ENCODE measurements at regions not wholly inside any gene's neighbourhood (a gene's known extent, or its start where the extent isn't known, plus 50 kb on each side); places are given as distances from the start of the nearest gene placed in this dataset.
"Not testable (repeated sequence)": the region's sequence is repeated elsewhere in the genome, so short reads cannot be mapped to it uniquely, and the experiment has no call there.

DNA sequence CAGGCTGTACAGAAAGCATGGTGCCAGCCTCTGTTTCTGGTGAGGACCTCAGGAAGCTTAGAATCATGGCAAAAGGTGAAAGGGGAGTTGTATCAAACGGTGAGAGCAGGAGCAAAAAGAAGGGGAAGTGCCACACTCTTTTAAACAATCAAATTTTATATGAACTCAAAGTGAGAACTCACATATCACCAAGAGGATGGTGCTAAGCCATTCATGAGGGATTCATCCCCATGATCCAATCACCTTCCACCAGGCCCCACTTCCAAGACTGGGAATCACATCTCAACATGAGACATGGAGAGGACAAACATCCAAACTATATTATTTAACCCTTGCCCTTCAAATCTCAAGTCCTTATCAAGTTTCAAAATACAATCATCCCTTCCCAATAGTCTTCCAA lies 836.7 kb downstream of the SLITRK5 start:
- Histone ChIP-seq H3K27me3 (no peaks in the 10 kb centered on the region), H3K27ac (no peak overlapping the region), H3K36me3 (no peaks in the 10 kb centered on the region), H3K4me1 (no peaks in the 10 kb centered on the region), H3K4me3 (no peak overlapping the region), H3K9me3 (no peaks in the 10 kb centered on the region)
- ATAC-seq (no peak), FAIRE-seq (no peak), DNase-seq (no peak)
- intact Hi-C loops (cut with DNase I): no loop called here
- TF ChIP-seq, protein P1, sequence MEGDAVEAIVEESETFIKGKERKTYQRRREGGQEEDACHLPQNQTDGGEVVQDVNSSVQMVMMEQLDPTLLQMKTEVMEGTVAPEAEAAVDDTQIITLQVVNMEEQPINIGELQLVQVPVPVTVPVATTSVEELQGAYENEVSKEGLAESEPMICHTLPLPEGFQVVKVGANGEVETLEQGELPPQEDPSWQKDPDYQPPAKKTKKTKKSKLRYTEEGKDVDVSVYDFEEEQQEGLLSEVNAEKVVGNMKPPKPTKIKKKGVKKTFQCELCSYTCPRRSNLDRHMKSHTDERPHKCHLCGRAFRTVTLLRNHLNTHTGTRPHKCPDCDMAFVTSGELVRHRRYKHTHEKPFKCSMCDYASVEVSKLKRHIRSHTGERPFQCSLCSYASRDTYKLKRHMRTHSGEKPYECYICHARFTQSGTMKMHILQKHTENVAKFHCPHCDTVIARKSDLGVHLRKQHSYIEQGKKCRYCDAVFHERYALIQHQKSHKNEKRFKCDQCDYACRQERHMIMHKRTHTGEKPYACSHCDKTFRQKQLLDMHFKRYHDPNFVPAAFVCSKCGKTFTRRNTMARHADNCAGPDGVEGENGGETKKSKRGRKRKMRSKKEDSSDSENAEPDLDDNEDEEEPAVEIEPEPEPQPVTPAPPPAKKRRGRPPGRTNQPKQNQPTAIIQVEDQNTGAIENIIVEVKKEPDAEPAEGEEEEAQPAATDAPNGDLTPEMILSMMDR (IDR thresholded peaks at IDR 0.05): no peak
- 13 to 17% methylated on average over 1 of the region's 1 CpG for WGBS, 2 donors

DNA sequence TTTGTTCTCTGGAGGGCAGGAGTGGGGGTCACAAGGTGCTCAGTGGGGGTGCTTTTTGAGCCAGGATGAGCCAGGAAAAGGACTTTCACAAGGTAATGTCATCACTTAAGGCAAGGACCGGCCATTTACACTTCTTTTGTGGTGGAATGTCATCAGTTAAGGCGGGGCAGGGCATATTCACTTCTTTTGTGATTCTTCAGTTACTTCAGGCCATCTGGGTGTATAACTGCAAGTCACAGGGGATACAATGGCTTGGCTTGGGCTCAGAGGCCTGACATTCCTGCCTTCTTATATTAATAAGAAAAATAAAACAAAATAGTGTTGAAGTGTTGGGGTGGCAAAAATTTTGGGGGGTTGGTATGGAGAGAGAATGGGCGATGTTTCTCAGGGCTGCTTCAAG lies 841.8 kb downstream of the SLITRK5 start:
- intact Hi-C loops (cut with DNase I); H3K27ac ChIP-seq; ATAC-seq; FAIRE-seq; H3K36me3 ChIP-seq; H3K4me1 ChIP-seq; DNase-seq; H3K9me3 ChIP-seq; H3K27me3 ChIP-seq; H3K4me3 ChIP-seq: not testable (repeated sequence)
- 86 to 100% methylated on average over 1 to 2 of the region's 3 CpGs for WGBS, 2 donors

GRCh38 chr13:88526186-88526852 lies 855.1 kb downstream of the SLITRK5 start:
- H3K27me3 ChIP-seq: no peaks in the 10 kb centered on the region
- FAIRE-seq: no peak
- H3K36me3 ChIP-seq: no peaks in the 10 kb centered on the region
- 27 to 31% methylated on average over 6 of the region's 6 CpGs for WGBS, 2 donors
- no peak for DNase-seq
- intact Hi-C loops (cut with DNase I): no loop called here
- ATAC-seq: no peak
- H3K27ac ChIP-seq: no peak overlapping the region
- H3K4me3 ChIP-seq: no peak overlapping the region
- no peaks in the 10 kb centered on the region for H3K4me1 ChIP-seq
- TF ChIP-seq, protein P1 (IDR thresholded peaks at IDR 0.05): no peak
- H3K9me3 ChIP-seq: no peaks in the 10 kb centered on the region

DNA sequence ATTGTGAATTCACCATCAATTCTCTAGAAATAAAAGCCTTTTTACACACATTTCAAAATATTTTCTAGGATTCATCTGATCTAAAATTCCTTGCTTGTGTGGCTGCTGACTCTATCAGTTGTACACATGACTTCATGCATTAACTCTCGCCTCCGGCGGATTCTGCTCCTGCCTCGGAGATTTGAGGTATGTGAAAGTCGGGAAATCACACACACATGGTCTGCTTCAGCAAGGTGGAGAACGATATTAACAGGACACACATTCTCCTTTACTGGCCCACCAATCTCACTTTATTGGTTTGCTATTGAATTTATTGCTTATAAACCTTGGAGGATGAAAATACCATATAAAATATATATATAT lies 855.7 kb downstream of the SLITRK5 start:
- Histone ChIP-seq H3K36me3 (no peaks in the 10 kb centered on the region), H3K27ac (no peak overlapping the region), H3K4me1 (no peaks in the 10 kb centered on the region), H3K9me3 (no peaks in the 10 kb centered on the region), H3K27me3 (no peaks in the 10 kb centered on the region), H3K4me3 (no peak overlapping the region)
- TF ChIP-seq, protein P1 (IDR thresholded peaks at IDR 0.05): no peak
- FAIRE-seq (no peak), DNase-seq (no peak), ATAC-seq (no peak)
- WGBS, 2 donors: 87 to 91% methylated on average over 6 of the region's 6 CpGs
- intact Hi-C loops (cut with DNase I): no loop called here

DNA sequence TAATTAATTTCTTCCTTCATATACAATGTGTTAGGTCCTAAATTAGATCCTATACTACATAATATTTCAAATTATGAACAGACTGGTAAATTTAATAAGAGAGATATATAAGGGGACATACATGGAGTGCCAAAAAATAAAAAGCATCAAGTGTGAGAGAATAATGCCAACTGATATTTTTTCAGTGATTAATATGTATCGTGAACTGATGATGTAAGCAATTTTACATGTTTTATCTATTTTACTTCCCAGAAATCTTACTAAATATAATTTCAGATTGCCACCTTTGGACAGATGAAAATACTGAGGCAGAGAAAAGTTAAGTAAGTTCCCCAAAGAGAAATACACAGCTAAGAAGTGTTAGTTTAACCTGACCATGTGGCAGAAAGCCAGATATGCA lies 870.8 kb downstream of the SLITRK5 start:
- Histone ChIP-seq H3K27me3 (no peaks in the 10 kb centered on the region), H3K4me3 (no peak overlapping the region), H3K9me3 (no peaks in the 10 kb centered on the region), H3K27ac (no peak overlapping the region), H3K36me3 (no peaks in the 10 kb centered on the region), H3K4me1 (no peaks in the 10 kb centered on the region)
- no peak for FAIRE-seq
- TF ChIP-seq, protein P1 (IDR thresholded peaks at IDR 0.05): no peak
- no peak for ATAC-seq
- DNase-seq: no peak
- intact Hi-C loops (cut with DNase I): no loop called here
- WGBS, 2 donors: 70 to 83% methylated on average over 1 of the region's 1 CpG
